Left ventricle myocardium inferior (tissue), 1 donor: ENCODE measurements at regions not wholly inside any gene's neighbourhood (a gene's known extent, or its start where the extent isn't known, plus 50 kb on each side); places are given as distances from the start of the nearest gene placed in this dataset.

Experiments used
- DNase-seq: peaks from one replicate; pipeline ENCODE4 v3.0.0-alpha.2; 2020
- H3K27ac ChIP-seq: fragments of 200-600 bp; replicated peaks from 2 replicates; pipeline ENCODE4 v1.8.0; 2021
- H3K27me3 ChIP-seq: fragments of 200-600 bp; 2 replicates; pipeline ENCODE4 v1.8.0; 2021; ENCODE audit warnings: low read depth
- H3K36me3 ChIP-seq: fragments of 200-600 bp; 2 replicates; pipeline ENCODE4 v1.8.0; 2021
- H3K4me1 ChIP-seq: fragments of 200-600 bp; 2 replicates; pipeline ENCODE4 v1.8.0; 2021
- H3K4me3 ChIP-seq: fragments of 200-600 bp; 2 replicates; pipeline ENCODE4 v1.8.0; 2021; ENCODE audit warnings: mild to moderate bottlenecking, moderate library complexity
- H3K9me3 ChIP-seq: fragments of 200-600 bp; replicated peaks from 2 replicates; pipeline ENCODE4 v1.8.0; 2021
- CTCF ChIP-seq: fragments of 200-600 bp; IDR thresholded peaks from 2 replicates; pipeline ENCODE4 v1.8.0; 2021; ENCODE audit warnings: antibody characterized with exemption, mild to moderate bottlenecking, borderline replicate concordance
- intact Hi-C: fragments of 100-400 bp; cut with micrococcal nuclease; formaldehyde crosslinking; loops from one replicate; pipeline ENCODE4 v1.11.0; 2022
- donor health status: DM: no; HTN: yes; CAD: no; lungs with severe emphysema.

GRCh38 chr14:56962444-56963080 lies 152.3 kb upstream of the OTX2 start:
- Histone ChIP-seq H3K9me3 (no peaks in the 10 kb centered on the region), H3K27ac (no peak overlapping the region), H3K27me3 (peaks cover 12% of the 10 kb centered on the region), H3K4me1 (no peaks in the 10 kb centered on the region), H3K4me3 (no peak overlapping the region), H3K36me3 (no peaks in the 10 kb centered on the region)
- intact Hi-C loops, result no loop called here
- DNase-seq, result no peak
- no peak for TF ChIP-seq CTCF

DNA sequence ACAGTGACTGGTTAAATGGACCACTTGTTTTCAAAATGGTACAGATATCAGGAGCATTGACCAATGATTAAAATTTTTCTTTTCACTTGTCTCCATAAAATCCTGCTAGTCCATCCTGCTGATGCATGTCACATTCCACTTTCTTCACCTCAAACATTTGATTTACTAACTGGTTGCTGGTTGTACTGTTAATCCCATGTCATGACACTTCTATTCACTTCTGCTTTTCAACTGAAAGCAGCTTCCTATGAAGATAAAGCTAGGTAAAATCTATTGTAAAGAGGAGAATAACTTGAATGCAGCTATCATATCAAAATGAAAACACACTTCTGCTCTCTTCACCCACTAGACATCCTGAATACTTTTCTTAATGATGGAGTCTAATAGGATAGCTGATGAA lies 149.6 kb upstream of the OTX2 start:
- Histone ChIP-seq H3K36me3 (no peaks in the 10 kb centered on the region), H3K4me1 (no peaks in the 10 kb centered on the region), H3K4me3 (no peak overlapping the region), H3K9me3 (no peaks in the 10 kb centered on the region), H3K27ac (no peak overlapping the region), H3K27me3 (peaks cover 8% of the 10 kb centered on the region)
- intact Hi-C loops, result no loop called here
- no peak for TF ChIP-seq CTCF
- no peak for DNase-seq

- H3K9me3 ChIP-seq, result no peaks in the 10 kb centered on the region
- no peaks in the 10 kb centered on the region for H3K36me3 ChIP-seq
- TF ChIP-seq CTCF, result no peak
- no peak overlapping the region for H3K27ac ChIP-seq
- intact Hi-C loops, result no loop called here
- peaks cover 7% of the 10 kb centered on the region for H3K27me3 ChIP-seq
- DNase-seq, result no peak
- no peaks in the 10 kb centered on the region for H3K4me1 ChIP-seq
- no peak overlapping the region for H3K4me3 ChIP-seq
These were observed 148.8 kb upstream of the OTX2 start for GRCh38 chr14:56959121-56959520.

DNA sequence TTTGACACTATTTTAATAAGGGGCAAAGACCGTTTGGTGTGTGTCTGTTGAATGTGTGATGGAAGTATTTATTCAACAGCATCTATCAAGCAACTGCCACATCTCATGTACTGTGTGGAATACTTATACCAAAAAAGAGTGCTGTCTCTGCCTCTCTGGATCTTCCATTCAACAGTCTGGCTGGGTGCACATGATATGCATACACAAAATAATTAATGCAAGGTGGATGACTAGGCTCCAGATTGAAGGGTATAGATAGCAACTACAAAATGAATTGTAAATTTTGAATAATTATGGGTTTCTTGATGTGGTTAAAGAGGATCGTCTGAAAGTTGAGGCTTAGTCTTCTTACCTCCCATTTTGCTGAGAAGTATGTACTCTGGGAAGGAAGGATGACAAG lies 145.9 kb upstream of the OTX2 start:
- H3K36me3 ChIP-seq, result no peaks in the 10 kb centered on the region
- intact Hi-C loops, result no loop called here
- no peak for TF ChIP-seq CTCF
- no peaks in the 10 kb centered on the region for H3K9me3 ChIP-seq
- no peaks in the 10 kb centered on the region for H3K4me1 ChIP-seq
- H3K4me3 ChIP-seq, result no peak overlapping the region
- DNase-seq, result no peak
- no peak overlapping the region for H3K27ac ChIP-seq
- H3K27me3 ChIP-seq, result peaks cover 30% of the 10 kb centered on the region

DNA sequence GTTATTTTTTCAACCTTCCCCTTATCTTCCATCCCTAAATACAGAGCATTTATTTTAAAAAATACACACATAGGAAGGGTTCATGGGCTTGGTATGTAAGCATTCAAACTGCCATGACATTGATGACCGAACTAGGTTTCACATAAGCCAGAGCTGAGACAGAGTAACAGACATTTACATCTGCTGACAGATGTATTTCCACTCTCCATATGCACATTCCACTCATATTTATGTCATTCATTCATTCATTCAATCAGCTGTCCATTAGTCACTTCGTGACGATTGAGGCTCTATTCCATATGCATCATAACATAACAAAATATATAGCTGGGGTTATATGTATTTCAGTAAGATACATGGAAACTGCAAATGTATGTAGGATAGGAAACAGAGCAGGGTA lies 145.5 kb upstream of the OTX2 start:
- Histone ChIP-seq H3K9me3 (no peaks in the 10 kb centered on the region), H3K4me1 (no peaks in the 10 kb centered on the region), H3K36me3 (no peaks in the 10 kb centered on the region), H3K27ac (no peak overlapping the region), H3K4me3 (no peak overlapping the region), H3K27me3 (peaks cover 32% of the 10 kb centered on the region)
- TF ChIP-seq CTCF, result no peak
- intact Hi-C loops, result no loop called here
- no peak for DNase-seq
